RPMI7951 (cell line): ENCODE measurements at regions not wholly inside any gene's neighbourhood (a gene's known extent, or its start where the extent isn't known, plus 50 kb on each side); places are given as distances from the start of the nearest gene placed in this dataset.

Experiments
- DNase-seq: peaks from one replicate; pipeline ENCODE4 v3.0.0-alpha.2; 2012; ENCODE audit warnings: low read depth

GRCh38 chr15:58235961-58236360, 97.8 kb downstream of the AQP9 start:
- DNase-seq = no peak

GRCh38 chr15:58240191-58240932, 102.2 kb downstream of the AQP9 start:
- no peak for DNase-seq

GRCh38 chr15:58241872-58242271, 103.7 kb downstream of the AQP9 start:
- no peak for DNase-seq

- no peak for DNase-seq
Measured at GRCh38 chr15:58243070-58243469, 104.9 kb downstream of the AQP9 start.

DNA sequence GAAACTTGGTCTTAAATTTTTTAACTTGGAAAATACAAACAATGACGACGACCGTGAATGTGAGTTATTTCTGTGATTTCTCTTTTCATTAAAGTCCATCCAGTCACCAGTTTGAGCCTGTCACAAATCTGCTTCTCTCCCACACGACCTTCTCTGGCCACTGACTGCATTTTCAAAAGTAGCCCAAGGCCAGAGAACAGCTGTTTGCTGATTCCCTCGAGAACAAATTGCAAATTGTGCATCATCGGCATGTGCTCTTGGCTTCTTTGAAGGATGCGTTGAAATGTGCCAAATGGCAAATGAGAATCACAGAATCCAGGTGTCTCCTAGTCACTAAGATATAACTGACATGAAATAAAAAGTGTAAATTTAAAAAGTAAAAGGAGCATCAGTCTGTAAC, 106.4 kb downstream of the AQP9 start:
- no peak for DNase-seq

DNA sequence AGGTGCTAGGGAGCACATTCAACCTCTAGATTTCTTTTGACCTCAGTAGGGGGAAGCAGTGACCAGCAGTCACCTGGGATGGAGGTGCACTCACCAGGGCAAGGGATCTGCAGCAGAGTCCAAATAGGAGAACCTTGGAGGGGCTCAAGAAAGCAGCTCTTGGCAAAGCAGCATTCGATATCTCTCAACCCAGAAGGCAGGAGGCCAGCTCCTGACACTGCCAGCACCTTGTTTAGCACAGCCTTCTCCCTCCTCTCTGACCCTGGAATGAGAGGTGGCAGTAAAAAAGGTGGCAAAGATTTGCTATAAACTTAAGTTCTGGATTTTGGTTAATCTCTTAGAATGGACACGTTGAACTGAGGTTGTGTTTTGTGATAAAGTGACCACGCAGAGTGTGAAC, 107.9 kb downstream of the AQP9 start:
- DNase-seq = no peak

- no peak for DNase-seq
Measured at GRCh38 chr15:58247855-58248842, 110.0 kb downstream of the AQP9 start.

- no peak for DNase-seq
Measured at GRCh38 chr15:58249646-58250312, 111.6 kb downstream of the AQP9 start.

- DNase-seq = no peak
Measured at GRCh38 chr15:58252586-58253323, 114.6 kb downstream of the AQP9 start.

GRCh38 chr15:58257776-58258325, 119.7 kb downstream of the AQP9 start:
- DNase-seq = no peak

- DNase-seq = no peak
Measured at GRCh38 chr15:58258501-58259292, 120.5 kb downstream of the AQP9 start.

DNA sequence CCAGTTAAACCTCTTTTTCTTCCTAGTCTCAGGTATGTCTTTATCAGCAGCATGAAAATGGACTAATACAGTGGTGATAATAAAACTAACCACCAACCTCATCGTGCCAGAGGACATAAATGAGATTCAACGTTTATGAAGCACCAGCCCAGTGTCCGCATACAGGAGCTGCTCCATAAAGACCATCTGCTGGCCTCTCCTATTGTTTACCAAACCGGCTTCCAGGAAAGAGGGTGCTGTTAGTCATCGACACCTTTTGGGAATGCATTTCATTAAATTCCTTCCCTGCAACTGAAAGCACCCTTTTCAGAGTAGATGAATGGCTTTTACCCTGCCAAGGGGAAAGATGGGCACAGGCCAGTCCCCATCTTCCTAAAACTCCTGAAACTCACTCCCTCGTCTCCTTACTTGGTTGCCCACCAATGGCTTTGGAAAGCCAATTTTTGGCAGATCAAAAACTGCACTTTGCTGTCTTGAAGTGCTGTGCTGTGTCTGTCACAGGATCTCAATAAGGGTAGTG, 122.1 kb downstream of the AQP9 start:
- DNase-seq = peak; percentile 25

- DNase-seq = peak; percentile 88
Measured at GRCh38 chr15:58260725-58261267, 122.6 kb downstream of the AQP9 start.

DNA sequence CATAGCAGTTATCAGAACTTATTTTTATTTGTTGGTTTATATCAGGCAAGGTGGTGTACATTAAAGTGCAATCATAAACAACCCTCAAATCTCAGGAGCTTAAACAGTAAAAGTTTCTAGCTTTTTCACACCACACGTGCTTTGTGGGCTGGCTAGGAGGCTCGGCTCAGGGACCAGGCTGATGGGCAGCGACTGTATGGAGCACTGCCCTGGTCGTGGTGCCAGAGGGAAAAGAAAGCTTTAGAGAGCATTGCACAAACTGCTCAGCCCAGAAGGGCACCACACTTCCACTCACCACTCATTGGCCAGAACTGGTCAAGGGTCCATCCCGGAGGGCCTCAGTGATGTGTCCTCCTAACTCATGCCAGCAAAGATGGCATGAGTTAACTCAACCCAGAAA, 123.2 kb downstream of the AQP9 start:
- DNase-seq = no peak

DNA sequence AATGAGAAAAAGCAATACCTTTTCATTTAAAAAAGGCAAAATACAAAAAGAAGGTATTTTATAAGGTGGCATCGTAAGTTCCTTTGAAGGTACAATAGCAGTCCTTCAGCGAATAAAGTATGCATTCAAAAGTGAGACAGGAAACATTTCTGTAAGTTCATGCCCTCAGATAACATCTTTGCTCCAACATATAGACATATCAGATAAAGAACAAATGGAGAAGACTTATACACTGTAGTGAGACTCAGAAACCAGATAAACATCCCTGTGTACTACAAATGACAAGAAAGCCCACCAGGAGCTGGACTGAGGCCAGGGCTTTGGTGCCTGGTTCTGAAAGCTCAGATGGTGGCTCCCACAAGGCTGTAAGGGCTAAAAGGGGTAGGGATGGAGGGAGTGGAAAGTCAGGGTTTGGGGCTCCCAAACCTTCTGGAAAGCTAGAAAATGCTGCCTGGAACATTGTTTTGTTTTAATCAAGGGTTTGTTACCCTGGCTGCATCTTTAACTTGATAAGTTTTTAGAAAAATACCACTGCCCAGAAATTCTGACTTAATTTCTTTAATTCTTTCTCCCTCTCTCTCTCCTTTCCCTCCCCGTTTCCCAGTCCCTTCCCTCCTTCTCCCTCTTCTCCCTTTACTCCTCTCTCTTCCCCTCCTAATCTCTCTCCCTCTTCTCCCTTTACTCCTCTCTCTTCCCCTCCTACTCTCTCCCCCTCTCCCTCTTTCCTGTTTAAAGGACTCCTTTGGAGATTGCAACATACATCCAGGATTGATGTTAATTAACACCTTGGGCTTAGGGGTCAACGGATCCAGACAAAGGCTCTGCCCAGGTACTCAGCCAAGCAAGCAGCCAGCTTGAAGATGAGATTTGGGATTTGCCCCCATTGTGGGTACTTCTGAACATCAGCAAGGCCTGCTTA, 126.1 kb downstream of the AQP9 start:
- DNase-seq = no peak

DNA sequence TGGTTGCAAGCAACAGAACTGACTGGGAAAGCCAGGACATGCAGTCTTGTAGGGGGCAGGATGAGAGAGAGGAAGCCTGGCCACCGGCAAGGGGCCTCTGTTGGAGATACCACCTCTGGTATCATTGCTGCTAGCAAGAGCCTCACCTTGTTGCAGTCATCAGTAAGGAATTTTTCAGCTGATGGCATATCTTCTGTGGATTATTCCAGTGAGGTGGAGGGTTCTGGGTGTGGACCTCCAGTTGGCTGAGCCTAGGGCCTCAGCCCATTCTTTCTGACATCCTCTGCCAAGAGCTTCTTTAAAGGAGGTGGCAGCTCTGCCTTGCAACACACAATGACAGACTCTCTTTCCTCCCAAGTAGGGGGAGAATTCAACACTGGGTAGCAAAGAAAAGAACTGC, 128.9 kb downstream of the AQP9 start:
- DNase-seq = no peak

DNA sequence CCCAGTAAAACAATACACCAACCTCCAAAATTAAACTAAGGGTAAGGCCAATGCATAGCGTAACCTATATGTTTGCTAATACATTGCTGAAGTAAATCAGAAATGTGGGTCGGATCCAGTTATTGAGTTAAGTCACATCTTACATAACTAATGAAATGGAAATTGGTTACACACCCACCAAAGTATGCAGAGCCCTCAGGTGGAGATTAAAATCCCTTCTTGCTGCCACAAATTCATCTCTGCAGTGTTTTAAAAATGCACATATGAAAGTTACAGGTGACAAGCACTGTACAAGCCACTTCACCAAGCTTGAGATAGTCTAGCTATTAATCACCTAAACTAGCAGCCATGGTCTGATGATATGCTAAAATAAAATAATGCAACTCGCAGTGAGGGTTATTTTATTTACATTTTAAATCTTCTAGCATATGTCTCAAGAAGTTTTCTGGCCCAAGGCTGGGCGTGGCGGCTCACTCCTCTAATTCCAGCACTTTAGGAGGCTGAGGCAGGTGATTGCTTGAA, 130.6 kb downstream of the AQP9 start:
- DNase-seq = no peak
